NB4 (cell line): ENCODE measurements at regions not wholly inside any gene's neighbourhood (a gene's known extent, or its start where the extent isn't known, plus 50 kb on each side); places are given as distances from the start of the nearest gene placed in this dataset.

ENCODE experiments used
- DNase-seq: peaks from one replicate; pipeline ENCODE4 v3.0.0; 2010; ENCODE audit warnings: low read depth
- H3K4me3 ChIP-seq: one replicate; pipeline ENCODE4 v1.5.1; 2011; ENCODE audit warnings: mild to moderate bottlenecking, low read depth, low read length, moderate library complexity
- CTCF ChIP-seq: IDR thresholded peaks from one replicate; pipeline ENCODE4 v1.5.1; 2012; ENCODE audit warnings: low read depth, low read length
- MAX ChIP-seq: IDR thresholded peaks from 2 replicates; pipeline ENCODE4 v1.6.1; 2011; ENCODE audit warnings: low read depth, low read length
- MYC ChIP-seq: IDR thresholded peaks from 2 replicates; pipeline ENCODE4 v1.6.1; 2011; ENCODE audit warnings: low read depth, low read length
- POLR2A ChIP-seq: IDR thresholded peaks from 2 replicates; pipeline ENCODE4 v1.6.1; 2011; ENCODE audit warnings: mild to moderate bottlenecking; ENCODE audit not compliant: insufficient read length; ENCODE audit errors: extremely low read depth

GRCh38 chr13:73300718-73301425 is 242.1 kb downstream of the KLF5 start:
- TF ChIP-seq CTCF: no peak
- no peak for TF ChIP-seq POLR2A
- TF ChIP-seq MYC: no peak
- no peak for TF ChIP-seq MAX
- H3K4me3 ChIP-seq: no peak overlapping the region
- DNase-seq: no peak

- no peak for DNase-seq
- H3K4me3 ChIP-seq: no peak overlapping the region
- TF ChIP-seq CTCF (no peak), MAX (no peak), POLR2A (no peak), MYC (no peak)
Measured at GRCh38 chr13:73299787-73300186, 241.0 kb downstream of the KLF5 start.

- no peak for DNase-seq
- TF ChIP-seq CTCF (no peak), POLR2A (no peak), MYC (no peak), MAX (no peak)
Measured at GRCh38 chr13:73293913-73294523, 235.2 kb downstream of the KLF5 start.

GRCh38 chr13:73292127-73292526 is 233.3 kb downstream of the KLF5 start:
- DNase-seq: no peak
- no peak overlapping the region for H3K4me3 ChIP-seq
- TF ChIP-seq MAX: no peak
- no peak for TF ChIP-seq POLR2A
- TF ChIP-seq MYC: no peak
- TF ChIP-seq CTCF: no peak

More at GRCh38 chr13:73293913-73294523, 235.2 kb downstream of the KLF5 start:
- H3K4me3 ChIP-seq: no peak overlapping the region

GRCh38 chr13:73290844-73291243 is 232.0 kb downstream of the KLF5 start:
- no peak overlapping the region for H3K4me3 ChIP-seq
- TF ChIP-seq MYC (no peak), POLR2A (no peak)
- no peak for DNase-seq

GRCh38 chr13:73288596-73288995 is 229.8 kb downstream of the KLF5 start:
- DNase-seq: peak; percentile 4
- TF ChIP-seq MAX (no peak), MYC (no peak), CTCF (no peak), POLR2A (no peak)

More at GRCh38 chr13:73288596-73288995, 229.8 kb downstream of the KLF5 start:
- H3K4me3 ChIP-seq: no peak overlapping the region
